Vagina (tissue), 2 donors: ENCODE measurements at regions not wholly inside any gene's neighbourhood (a gene's known extent, or its start where the extent isn't known, plus 50 kb on each side); places are given as distances from the start of the nearest gene placed in this dataset.

ENCODE experiments used
- DNase-seq, 2 donors: peaks; one replicate each; pipeline ENCODE4 v3.0.0-alpha.2; 2017; ENCODE audit errors: extremely low spot score in 2 of 2
- H3K27ac ChIP-seq: fragments of 200-600 bp; sonication (generic); one replicate; pipeline ENCODE4 v1.5.1; 2019
- H3K27me3 ChIP-seq: fragments of 200-600 bp; sonication (generic); one replicate; pipeline ENCODE4 v1.5.1; 2019
- H3K36me3 ChIP-seq, 2 donors: fragments of 200-600 bp; sonication (generic); one replicate each; pipeline ENCODE4 v1.5.1; 2017 to 2019
- H3K4me1 ChIP-seq: fragments of 200-600 bp; sonication (generic); one replicate; pipeline ENCODE4 v1.5.1; 2019
- H3K4me3 ChIP-seq, 2 donors: fragments of 200-600 bp; sonication (generic); 1 replicate in 1 of 2; 2 replicates in 1 of 2; pipeline ENCODE4 v1.5.1; 2016 to 2019
- H3K9me3 ChIP-seq: fragments of 200-600 bp; sonication (generic); one replicate; pipeline ENCODE4 v1.5.1; 2019
- POLR2A ChIP-seq, 2 donors: fragments of 450-650 bp; IDR thresholded peaks; one replicate each; pipeline ENCODE4 v1.6.1; 2017; ENCODE audit warnings: antibody characterized with exemption in 2 of 2, mild to moderate bottlenecking in 2 of 2, moderate library complexity in 2 of 2
- POLR2AphosphoS5 ChIP-seq, 2 donors: sonication (generic); formaldehyde crosslinking; IDR thresholded peaks; one replicate each; pipeline ENCODE4 v1.9.0; 2017; ENCODE audit warnings: antibody characterized with exemption in 2 of 2, mild to moderate bottlenecking in 2 of 2, low read depth in 1 of 2; ENCODE audit not compliant: insufficient read depth in 1 of 2
- intact Hi-C: fragments of 100-400 bp; cut with DNase I; formaldehyde crosslinking; loops from one replicate; pipeline ENCODE4 v1.15.1; 2023
- TF ChIP-seq, protein P1 (sequence below), 3 experiments: fragments of 450-650 bp in 2 of 3; fragments of 200-600 bp in 1 of 3; sonication (generic) in 1 of 3; IDR thresholded peaks; one replicate each; pipeline ENCODE4 v1.5.1; 2017 to 2019; ENCODE audit warnings: antibody characterized with exemption in 3 of 3, mild to moderate bottlenecking in 2 of 3, moderate library complexity in 2 of 3

DNA sequence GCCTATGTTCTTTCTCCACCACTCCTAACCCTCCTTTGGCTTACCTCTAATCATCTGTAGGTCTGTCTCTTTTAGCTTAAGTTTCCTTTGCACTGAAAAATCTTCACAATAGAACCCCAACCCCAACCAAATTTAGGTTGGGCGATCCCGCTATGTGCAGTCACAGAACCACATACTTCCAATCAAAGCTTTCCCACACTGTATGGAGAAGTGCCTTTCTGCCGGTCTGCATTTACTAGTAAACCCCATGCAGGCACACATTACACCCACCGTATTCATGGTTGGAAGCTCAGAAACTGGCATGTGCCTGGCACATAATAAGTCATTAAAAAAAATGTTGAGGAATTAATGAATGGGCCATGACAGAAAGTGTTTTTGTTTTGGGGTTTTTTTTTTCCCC, 158.4 kb downstream of the KLF12 start:
- intact Hi-C loops = no loop called here
- no peaks in the 10 kb centered on the region for H3K4me1 ChIP-seq
- no peak for DNase-seq
- no peak overlapping the region for H3K4me3 ChIP-seq
- no peaks in the 10 kb centered on the region for H3K27me3 ChIP-seq
- H3K9me3 ChIP-seq = no peaks in the 10 kb centered on the region
- no peak overlapping the region for H3K27ac ChIP-seq
- no peaks in the 10 kb centered on the region for H3K36me3 ChIP-seq
- TF ChIP-seq POLR2A (IDR thresholded peaks at IDR 0.05) = no peak
- no peak for TF ChIP-seq POLR2AphosphoS5 (IDR thresholded peaks at IDR 0.05; ENCODE audit: insufficient read depth in 1 of 2, low read depth in 1 of 2)
- TF ChIP-seq, protein P1, sequence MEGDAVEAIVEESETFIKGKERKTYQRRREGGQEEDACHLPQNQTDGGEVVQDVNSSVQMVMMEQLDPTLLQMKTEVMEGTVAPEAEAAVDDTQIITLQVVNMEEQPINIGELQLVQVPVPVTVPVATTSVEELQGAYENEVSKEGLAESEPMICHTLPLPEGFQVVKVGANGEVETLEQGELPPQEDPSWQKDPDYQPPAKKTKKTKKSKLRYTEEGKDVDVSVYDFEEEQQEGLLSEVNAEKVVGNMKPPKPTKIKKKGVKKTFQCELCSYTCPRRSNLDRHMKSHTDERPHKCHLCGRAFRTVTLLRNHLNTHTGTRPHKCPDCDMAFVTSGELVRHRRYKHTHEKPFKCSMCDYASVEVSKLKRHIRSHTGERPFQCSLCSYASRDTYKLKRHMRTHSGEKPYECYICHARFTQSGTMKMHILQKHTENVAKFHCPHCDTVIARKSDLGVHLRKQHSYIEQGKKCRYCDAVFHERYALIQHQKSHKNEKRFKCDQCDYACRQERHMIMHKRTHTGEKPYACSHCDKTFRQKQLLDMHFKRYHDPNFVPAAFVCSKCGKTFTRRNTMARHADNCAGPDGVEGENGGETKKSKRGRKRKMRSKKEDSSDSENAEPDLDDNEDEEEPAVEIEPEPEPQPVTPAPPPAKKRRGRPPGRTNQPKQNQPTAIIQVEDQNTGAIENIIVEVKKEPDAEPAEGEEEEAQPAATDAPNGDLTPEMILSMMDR (IDR thresholded peaks at IDR 0.05) = no peak

DNA sequence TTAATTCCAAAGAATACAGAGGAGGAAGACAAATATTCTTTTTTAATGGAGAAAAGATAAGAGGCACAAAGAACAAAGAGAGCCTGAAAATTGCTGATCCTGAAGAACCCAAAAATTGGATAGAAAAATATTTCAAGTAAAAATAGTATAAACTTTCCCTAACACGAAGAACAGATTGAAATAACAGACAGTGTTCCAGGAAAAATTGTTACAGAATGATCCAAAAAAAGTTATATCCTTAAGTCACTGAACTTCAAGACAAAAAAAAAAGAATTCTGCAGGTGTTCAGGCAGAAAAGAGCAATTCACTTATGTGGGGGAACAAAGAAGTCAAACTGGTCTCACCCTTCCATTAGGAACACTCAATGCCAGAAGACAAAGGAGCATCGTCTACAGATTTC, 160.2 kb downstream of the KLF12 start:
- H3K27me3 ChIP-seq = no peaks in the 10 kb centered on the region
- H3K4me1 ChIP-seq = no peaks in the 10 kb centered on the region
- no peak overlapping the region for H3K27ac ChIP-seq
- no peaks in the 10 kb centered on the region for H3K36me3 ChIP-seq
- DNase-seq = no peak
- TF ChIP-seq POLR2A (IDR thresholded peaks at IDR 0.05) (no peak), POLR2AphosphoS5 (IDR thresholded peaks at IDR 0.05; ENCODE audit: insufficient read depth in 1 of 2, low read depth in 1 of 2) (no peak)
- TF ChIP-seq, protein P1 (IDR thresholded peaks at IDR 0.05) = no peak
- H3K4me3 ChIP-seq = no peak overlapping the region
- no peaks in the 10 kb centered on the region for H3K9me3 ChIP-seq
- intact Hi-C loops = no loop called here

DNA sequence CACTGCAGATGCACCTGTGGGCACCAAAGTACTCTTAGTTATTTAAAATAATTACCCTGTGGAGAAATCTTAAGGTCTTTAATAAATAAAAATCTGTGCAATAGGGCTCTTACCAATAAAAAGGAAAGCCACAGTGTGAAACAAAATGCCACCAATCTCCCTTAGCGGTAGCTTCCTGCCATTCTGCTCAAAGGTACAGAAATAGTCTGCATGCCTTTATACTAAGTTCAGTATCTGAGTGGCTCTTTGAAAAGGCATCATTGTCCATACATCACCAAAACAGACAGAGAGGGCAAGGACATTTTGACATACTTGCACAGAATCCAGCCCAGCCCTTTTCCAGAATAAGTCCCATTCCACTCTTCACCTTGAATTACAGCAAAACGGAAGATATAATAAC, 161.0 kb downstream of the KLF12 start:
- intact Hi-C loops = no loop called here
- no peak for DNase-seq
- Histone ChIP-seq H3K4me3 (no peak overlapping the region), H3K4me1 (no peaks in the 10 kb centered on the region), H3K27ac (no peak overlapping the region), H3K36me3 (no peaks in the 10 kb centered on the region), H3K27me3 (no peaks in the 10 kb centered on the region), H3K9me3 (no peaks in the 10 kb centered on the region)
- TF ChIP-seq, protein P1 (IDR thresholded peaks at IDR 0.05) = no peak
- TF ChIP-seq POLR2A (IDR thresholded peaks at IDR 0.05) = no peak
- no peak for TF ChIP-seq POLR2AphosphoS5 (IDR thresholded peaks at IDR 0.05; ENCODE audit: insufficient read depth in 1 of 2, low read depth in 1 of 2)

DNA sequence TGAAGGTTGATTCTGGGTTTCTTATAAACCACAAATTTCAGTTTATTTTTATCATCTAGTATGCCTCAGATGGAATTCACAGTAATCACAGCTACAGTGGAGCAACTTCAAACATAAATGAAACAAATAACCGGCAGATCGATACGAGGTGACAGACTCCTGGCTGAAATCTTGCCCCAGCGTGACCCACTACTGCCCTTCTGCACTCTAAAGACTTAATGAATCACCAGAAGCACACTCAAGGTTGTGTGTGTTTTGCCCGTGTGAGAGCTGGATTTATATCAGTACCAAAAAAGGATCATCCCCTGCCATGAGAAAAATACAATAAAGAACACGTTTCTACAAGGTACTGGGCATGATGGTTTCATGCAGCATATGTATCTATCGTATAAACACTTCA, 161.7 kb downstream of the KLF12 start:
- intact Hi-C loops = no loop called here
- H3K27me3 ChIP-seq = no peaks in the 10 kb centered on the region
- TF ChIP-seq POLR2AphosphoS5 (IDR thresholded peaks at IDR 0.05; ENCODE audit: insufficient read depth in 1 of 2, low read depth in 1 of 2) = no peak
- TF ChIP-seq, protein P1 (IDR thresholded peaks at IDR 0.05) = no peak
- no peak for TF ChIP-seq POLR2A (IDR thresholded peaks at IDR 0.05)
- H3K36me3 ChIP-seq = no peaks in the 10 kb centered on the region
- no peaks in the 10 kb centered on the region for H3K4me1 ChIP-seq
- H3K9me3 ChIP-seq = no peaks in the 10 kb centered on the region
- no peak overlapping the region for H3K4me3 ChIP-seq
- no peak for DNase-seq
- H3K27ac ChIP-seq = no peak overlapping the region

DNA sequence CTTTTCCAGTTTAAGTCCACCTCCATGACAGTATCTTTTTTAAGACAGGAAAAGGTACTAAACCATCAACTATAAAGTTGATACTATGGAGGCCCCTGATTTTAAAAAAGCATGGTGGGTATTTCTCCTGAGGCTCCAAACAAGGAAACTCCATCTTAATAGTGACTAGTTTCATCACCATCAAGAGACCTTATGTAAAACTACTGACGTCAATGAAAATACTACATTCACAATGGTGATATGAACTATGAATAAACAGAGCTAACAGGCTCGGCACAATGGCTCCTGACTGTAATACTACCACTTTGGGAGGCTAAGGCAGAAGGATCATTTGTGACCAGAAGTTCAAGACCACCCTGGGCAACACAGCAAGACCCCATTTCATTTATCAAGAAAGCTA, 162.7 kb downstream of the KLF12 start:
- TF ChIP-seq POLR2AphosphoS5 (IDR thresholded peaks at IDR 0.05; ENCODE audit: insufficient read depth in 1 of 2, low read depth in 1 of 2) = no peak
- TF ChIP-seq, protein P1 (IDR thresholded peaks at IDR 0.05) = no peak
- TF ChIP-seq POLR2A (IDR thresholded peaks at IDR 0.05) = no peak
- H3K9me3 ChIP-seq = no peaks in the 10 kb centered on the region
- intact Hi-C loops = no loop called here
- H3K27ac ChIP-seq = no peak overlapping the region
- no peak for DNase-seq
- no peaks in the 10 kb centered on the region for H3K4me1 ChIP-seq
- H3K36me3 ChIP-seq = no peaks in the 10 kb centered on the region
- H3K4me3 ChIP-seq = no peak overlapping the region
- H3K27me3 ChIP-seq = no peaks in the 10 kb centered on the region
